Suppressor macrophage treated with lipopolysaccharide for 4 hours (primary cell): ENCODE measurements at regions not wholly inside any gene's neighbourhood (a gene's known extent, or its start where the extent isn't known, plus 50 kb on each side); places are given as distances from the start of the nearest gene placed in this dataset.
"Not testable (repeated sequence)": the region's sequence is repeated elsewhere in the genome, so short reads cannot be mapped to it uniquely, and the experiment has no call there.

ENCODE experiments used
- DNase-seq: peaks from one replicate; pipeline ENCODE4 v3.0.0-alpha.2; 2020

DNA sequence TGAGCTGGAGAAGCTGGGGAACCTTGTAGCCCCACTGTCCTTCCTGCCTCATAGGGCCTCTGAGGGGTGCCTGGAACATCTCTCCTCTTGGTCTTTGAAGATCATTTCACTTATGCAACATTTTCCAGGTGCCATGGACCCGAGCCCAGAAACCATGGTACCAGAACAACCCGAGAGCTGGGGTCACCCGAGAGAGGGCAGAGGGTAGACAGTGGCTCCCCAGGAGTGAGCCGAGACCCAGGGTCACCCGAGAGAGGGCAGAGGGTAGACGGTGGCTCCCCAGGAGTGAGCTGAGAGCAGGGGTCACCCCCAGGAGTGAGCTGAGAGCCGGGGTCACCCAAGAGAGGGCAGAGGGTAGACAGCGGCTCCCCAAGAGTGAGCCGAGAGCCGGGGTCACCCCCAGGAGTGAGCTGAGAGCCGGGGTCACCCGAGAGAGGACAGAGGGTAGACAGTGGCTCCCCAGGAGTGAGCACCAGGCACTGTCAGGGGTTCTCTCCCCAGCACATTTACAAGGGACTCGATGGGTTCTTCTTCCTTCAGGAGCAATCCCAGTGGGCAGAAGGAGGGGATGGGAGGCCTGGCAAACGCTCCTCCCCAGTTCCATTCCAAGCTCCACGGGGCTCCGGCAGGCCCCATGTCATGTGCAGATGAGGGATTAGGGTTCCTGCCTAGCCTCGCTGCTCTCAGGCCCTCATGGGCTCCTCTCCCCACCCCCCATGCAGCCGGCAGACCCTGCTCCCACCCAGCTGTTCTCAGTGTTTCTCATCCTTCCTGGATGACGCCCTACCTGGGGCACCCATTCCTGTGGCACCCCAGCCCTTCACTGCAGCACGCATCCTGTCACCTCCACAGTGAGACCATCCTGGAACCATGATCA, 163.5 kb downstream of the RTP5 start:
- DNase-seq: no peak

DNA sequence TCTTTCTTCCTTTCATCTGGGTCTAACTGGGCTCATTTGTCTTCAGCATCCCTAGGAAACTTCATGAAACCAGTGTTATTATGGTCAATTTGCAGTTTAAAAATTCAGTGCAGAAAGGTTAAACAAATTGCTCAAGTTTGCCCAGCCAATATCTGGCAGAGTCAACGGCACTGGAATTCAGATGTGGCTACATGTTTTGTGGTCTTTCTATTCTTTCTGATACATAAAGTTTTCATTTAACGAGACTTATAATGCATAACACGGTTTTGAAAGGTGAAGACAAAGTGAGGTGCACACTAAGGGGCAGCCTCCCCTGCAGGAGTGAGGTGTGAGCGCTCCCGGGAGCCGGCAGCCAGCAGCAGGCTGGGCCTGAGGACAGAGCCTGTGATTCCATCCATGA, 164.6 kb downstream of the RTP5 start:
- DNase-seq: no peak

DNA sequence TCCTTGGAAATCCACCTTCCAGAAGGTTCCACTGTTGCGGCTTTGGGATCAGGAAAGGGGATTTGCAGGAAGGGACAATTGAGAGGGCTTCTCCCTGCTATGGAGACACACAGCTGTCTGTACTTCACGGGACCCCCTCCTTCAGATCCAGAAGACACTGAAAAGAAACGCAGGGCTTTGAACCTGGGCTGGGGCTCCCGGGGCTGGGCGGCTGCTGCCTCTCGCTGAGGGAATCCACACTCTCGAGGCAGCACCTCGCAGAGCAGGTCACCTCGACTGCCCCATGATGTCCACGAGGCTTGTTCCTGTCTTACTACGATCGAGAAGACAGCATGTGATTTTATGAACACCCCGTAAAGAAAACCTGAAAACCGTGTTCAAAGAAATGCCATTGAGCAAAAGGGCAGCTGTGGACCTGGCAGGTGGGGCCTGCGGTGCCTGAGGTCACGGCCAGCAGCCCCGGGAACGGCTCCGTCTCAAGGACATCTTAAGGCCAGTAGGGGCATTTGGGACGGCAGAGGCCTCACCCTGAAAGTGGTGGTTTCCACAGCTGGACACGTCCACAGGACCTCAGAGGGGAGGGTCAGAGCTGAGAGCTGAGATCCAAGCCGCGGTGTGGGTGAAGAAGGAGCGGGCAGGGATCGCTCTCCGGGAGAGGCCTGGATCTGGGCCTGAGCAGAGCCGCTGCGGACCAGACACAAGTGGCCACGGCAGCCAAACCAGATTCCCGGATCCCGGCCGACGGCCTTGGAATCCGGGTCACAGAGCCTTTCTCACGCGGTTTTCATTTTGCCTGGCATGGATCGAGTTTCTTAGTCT, 165.7 kb downstream of the RTP5 start:
- DNase-seq: no peak

DNA sequence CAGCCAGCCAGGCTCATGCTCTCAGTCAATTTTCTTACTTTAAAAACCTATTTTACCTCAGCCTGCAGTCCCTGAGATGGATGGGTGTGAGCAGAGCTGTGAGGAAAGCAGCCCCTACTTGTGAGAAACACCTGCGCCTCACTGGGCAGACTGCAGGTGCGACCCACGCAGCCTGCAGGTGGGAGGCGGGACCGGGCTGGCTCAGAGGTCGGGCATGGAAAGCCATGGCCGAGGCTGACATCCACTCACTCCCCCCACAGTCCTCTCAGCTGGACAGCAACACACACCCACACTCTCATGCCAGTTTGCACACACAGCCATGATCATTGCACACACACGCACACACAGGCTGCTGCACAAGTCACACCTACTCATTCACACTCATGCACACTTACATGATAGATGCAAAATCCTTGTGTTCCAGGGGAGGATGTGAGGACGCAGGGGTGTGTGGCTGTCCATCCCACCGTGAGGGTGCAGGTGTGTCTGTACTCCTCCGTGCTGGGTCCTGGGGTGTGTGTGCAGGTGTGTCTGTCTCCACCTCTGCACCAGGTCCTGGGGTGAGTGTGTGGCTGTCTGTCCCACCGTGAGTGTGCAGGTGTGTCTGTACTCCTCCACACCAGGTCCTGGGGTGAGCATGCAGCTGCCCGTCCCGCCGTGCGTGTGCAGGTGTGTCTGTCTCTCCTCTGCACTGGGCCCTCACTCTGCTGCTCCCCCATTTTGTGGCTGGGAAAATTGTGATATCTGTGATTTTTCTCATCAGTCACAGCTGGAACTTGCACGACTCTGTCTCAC, 166.5 kb downstream of the RTP5 start:
- no peak for DNase-seq

DNA sequence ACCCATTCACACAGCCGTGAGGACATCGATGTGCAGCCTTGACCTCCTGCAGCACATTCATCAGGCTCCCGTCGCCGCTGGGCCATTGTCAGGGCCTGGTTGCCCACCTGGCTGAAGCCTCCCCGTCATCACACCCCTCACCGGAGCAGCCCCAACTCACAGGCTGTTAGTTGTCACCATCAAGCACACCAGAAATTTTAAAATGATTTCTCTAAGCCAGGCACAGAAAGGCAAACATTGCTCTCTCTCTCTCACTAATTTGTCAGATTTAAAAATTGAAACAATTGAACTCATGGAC, 167.1 kb downstream of the RTP5 start:
- no peak for DNase-seq

DNA sequence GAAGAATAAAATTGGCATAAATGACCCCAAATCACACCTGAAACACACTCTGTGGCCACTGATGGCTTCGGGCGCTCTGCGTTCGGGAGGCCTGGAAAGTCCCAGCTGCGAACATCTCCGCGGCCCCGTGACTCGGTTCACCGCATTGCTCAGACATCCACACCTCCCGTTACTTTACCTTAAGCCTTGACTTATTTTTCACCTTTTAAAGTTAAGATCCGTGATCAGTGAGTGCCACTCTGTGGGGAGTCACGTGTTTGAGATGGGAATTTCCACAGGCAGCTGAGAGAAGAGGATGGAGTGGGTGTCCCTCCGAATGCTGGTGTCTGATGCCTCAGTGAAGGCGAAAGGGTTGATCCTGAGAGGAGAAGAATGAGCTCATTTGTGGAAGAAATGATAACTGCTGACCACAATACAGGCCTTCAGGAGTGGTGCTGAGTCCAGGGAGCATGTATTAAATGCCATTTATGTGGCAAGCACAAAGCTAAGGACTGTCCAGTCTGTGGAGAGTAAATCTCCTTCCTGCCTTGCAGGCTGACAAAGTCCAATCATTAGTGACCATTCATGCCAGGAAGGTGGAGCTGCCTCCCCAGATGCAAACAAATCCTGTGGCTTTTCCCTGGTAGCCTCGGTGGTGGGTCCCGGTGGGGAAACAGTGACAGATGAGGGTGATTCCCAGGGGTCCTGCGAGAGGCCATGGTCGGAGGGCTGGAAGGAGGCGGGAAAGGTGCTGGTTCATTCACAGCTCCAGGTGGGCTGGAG, 168.8 kb downstream of the RTP5 start:
- DNase-seq: no peak

DNA sequence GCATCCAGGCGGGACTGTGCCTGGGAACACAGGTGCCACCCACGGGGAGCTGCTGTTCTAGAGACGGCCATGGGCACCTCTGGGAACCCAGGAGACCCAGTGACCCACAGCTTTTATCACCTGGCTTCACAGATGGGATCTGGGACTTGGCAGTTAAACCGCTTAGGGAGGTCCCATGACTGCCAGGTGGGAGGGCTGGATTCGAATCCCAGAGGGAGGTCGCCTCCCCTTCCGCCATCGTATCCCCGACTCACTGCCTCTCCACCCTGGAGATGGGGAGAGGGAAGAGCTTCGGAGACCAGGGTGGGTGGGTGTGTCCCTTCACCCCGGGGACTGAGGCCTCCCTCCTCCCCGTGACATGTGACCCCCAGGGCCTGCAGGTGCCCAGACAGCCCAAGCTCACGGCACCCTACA, 169.4 kb downstream of the RTP5 start:
- no peak for DNase-seq

DNA sequence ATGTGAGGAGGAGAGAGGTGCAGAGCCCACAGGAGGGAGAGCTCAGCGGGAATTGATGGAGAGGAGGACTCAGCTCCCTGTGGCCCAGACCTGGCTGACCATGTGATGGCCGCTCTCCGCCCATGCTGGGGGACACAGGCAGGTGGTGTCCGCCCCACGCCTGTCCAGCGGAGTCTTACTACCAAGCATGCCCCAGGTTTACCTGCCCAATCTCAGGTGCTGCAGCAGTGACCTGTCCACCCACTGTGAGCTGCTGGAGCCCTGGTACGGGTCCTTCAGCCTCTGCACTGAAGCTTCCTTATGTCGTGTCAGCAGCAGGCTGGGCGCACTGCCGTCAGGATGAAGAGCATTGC, 170.8 kb downstream of the RTP5 start:
- no peak for DNase-seq

DNA sequence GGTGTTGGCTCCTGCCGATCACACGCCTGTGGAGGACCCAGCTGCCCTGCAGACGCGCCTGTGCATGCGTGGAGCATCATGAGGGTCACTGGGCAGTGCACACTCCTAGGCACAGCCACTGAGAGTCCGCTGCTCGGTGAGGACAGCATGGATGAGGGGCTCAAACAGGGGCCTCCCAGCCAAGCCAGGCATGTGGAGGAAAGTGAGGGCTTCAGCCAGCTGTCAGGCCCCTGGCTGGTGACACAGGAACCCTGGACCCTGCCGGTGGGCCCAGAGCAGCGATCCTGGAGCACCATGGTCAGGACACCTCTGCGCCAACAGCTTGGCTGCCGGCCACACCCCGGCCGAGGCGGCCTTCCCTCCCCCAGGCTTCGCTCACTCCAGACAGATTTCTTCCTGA, 171.2 kb downstream of the RTP5 start:
- DNase-seq: no peak

DNA sequence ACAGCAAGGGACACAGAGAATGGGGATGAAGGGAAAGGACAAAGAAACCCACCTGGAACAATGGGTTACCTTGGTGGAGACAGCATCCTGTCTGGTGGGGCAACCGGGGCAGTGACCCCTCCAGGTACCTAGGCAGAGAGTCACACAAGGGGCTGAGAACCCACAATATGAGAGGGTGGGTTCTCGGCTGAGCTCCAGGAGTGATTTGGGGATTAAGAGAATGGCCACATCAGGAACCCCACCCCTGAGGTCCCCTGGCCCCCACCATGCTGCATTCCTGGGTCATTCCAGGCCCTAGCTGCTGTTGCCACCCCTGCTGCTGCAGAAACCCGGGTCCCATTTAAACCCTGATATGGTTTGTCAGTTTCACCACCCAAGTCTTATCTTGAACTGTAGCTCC, 172.3 kb downstream of the RTP5 start:
- DNase-seq: no peak

DNA sequence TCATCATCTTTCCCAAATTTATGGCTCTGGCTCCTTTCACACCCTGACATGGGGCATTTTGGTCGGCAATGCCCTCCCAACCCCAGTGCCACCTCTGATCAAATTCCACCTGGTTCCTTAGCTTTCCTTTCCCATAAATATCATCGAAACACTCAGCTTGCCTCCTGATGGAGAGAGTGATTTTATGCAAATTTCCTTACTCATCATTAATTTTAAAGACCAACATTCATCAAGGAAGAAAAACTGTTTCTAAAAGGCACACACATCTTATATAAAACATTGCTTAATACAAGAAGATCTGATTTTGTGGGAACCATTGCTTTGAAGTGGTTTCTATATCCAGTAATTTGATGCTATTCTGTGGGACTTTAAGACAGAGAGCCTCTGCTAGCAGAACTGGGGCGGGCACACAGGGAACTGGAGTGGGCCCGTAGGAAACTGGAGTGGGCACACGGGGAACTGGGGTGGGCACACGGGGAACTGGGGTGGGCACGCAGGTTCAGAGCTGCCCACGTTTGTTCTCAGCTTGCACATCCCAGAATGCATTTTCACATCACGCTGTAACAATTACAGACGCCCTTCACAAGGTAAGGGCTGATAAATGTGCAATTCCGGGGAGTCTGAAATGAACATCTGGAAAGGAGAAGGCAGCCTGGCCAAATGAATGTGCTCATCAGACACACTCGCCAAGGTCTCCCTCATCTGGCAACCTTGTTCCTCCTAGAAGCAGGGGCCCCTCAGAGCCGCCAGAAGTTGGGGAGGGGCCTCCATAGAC, 174.2 kb downstream of the RTP5 start:
- DNase-seq: no peak

DNA sequence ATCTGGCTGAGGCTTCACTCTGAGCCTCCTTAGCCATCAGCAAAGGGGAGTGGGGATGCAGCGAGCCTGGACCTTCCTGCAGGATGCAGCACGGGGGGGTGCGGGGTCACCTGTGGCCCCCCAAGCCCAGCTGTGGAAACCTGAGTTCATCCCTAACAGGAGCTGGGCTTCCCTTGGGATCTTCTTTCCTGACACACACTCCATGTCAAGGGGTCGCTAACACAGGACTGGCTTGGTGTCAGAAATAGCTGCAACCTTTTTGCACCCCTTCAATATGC, 174.7 kb downstream of the RTP5 start:
- DNase-seq: no peak

DNA sequence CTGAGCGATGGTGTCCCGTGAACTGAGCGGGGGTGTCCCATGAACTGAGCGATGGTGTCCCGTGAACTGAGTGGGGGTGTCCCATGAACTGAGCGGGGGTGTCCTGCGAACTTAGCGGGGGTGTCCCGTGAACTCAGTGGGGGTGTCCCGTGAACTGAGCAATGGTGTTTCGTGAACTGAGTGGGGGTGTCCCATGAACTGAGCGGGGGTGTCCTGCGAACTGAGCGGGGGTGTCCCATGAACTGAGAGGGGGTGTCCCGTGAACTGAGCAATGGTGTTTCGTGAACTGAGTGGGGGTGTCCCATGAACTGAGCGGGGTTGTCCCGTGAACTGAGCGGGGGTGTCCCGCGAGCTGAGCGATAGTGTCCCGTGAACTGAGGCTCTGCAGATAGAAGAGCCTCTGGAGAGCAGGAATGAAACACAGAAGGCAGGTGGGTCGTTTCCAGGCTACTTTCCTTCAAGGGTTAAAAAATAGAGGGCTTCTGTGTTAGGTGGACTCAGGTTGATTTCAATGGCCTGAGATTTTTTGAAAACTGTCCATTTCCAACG, 176.1 kb downstream of the RTP5 start:
- not testable (repeated sequence) for DNase-seq

DNA sequence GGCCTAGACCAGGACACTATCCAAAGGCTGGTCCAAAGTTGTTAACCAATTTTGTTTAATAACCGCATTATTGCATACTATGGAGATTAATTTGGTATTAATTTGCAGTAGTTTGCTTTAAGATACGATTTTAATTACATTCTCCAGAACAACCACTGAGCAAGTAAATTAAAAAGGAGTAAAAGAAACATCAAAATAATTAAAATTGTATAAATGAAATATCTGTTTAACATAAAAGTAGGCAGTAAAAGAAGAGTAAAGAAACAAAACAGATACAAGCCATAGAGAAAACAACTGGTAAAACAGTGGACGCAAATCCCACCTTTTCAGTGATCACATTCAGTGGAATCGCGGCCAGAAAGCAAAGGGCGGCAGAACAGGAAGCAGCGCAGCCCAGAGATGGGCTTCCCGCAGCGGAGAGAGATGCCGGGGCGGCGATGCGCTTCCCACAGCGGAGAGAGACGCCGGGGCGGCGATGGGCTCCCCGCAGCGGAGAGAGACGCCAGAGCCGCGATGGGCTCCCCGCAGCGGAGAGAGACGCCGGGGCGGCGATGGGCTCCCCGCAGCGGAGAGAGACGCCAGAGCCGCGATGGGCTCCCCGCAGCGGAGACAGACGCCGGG, 176.8 kb downstream of the RTP5 start:
- DNase-seq: no peak

DNA sequence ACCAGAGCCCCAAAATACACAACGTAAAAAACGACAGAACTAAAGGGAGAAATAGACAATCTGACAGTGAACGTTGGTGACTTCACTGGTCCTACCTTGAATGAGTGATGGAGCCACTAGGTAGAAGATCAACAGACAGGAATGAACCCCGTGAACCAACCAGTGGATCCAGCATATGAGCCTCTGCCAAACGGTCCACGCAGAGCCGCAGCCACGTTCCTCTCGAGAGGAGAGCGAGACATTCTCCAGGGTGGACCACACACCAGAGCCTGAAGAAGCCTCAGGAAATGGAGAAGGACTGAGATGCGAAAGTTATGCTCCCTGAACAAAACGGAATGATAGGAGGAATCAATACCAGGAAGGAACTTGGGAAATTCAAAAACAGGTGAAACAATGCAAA, 178.4 kb downstream of the RTP5 start:
- DNase-seq: no peak

DNA sequence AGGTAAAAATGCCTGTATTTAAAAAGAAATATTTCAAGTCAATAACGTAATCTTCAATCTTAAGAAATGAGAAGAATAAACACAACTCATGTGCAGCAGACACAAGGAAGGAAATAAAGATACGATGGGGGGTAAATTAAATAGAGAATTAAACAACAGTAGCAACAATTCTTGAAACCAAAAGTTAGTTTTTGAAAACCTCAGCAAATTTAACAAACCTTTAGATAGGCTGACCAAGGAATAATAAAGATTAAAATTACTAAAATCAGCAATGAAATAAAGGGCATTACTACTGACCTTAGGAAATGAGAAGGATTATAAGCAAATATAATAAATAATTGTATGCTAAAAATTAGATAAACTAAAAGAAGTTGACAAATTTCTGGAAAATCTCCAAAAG, 178.9 kb downstream of the RTP5 start:
- no peak for DNase-seq

DNA sequence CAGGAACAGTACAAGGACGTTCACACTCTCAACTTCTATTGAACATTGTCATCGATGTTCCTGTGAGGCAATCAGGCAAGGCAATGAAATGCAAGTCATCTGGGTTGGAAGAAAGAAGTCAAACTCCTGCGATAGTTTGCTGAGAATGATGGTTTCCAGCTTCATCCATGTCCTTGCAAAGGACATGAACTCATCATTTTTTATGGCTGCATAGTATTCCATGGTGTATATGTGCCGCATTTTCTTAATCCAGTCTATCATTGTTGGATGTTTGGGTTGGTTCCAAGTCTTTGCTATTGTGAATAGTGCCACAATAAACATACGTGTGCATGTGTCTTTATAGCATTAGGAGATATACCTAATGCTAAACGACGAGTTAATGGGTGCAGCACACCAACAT, 180.0 kb downstream of the RTP5 start:
- not testable (repeated sequence) for DNase-seq

DNA sequence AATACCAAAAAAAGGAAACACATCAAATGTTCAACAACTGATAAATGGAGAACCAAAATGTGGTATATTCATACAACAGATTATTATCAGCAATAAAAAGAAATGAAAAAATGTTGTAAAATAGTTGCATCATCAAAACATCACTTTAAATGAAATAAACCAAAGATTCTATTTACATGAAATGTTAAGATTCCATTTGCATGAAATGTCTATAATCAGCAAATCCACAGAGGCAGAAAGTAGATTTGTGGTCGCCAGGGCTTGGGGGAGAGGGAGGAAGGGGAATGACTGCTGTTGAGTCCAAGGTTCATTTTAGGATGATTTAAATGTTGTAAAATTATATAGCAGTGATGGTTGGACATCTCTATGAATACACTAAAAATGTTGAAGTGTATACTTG, 181.9 kb downstream of the RTP5 start:
- no peak for DNase-seq

DNA sequence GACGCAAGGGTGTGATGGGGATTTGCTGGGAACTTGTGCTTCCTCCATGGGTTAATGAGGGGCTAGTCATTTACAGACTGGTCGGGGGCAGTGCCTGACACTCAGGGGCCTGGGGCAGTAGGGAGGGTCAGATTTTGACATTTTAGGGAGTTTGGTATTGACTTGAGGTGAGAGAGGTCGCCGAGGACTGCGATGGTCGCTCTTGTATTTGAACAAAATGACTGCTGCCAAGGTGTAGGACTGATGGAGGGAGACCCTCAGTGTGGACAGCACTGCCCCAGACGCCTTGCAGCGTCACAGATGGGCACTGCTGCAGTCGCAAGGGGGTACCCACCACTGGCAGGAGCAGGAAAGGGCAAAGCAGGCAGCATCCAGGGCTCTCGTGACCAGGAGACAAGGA, 182.9 kb downstream of the RTP5 start:
- DNase-seq: no peak

DNA sequence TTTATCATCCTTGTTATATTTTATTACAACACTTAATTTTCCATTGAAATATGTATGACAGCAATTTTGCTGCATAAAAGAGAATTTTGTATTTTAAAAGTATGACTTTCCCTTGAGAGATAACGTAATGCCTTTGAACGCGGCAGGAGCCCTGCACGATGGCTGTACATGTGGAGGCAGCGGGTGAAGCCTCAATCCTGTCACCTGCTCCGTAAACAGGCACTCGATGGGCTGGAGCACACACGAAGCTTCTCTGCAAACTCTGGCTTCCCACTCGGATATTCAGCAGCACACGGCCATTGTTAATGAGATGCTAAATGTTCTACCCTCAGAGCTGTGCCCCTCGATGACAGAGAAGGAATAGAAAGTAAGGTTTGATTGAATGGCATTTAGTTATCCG, 184.4 kb downstream of the RTP5 start:
- no peak for DNase-seq

DNA sequence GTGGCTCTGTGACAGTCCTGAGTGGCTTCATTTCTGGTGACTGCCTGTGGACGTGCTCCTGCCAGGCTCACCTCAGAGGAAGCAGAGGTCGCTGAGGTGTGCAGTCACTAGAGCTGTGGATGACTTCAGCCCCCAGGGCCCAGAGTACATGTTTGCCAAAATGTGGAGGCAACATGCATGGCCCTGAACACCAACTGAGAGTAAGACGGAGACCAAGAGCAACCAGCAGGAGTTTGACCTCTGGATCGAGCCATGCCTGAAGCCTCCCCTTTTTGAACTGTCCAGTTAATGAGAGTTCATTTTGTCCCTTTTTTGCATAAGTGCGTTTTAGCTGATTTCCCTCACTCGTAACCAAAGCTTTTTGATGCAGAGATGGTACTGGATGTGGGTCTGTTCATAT, 184.9 kb downstream of the RTP5 start:
- no peak for DNase-seq
